ENCODE measurements at regions not wholly inside any gene's neighbourhood (a gene's known extent, or its start where the extent isn't known, plus 50 kb on each side); places are given as distances from the start of the nearest gene placed in this dataset.

DNA sequence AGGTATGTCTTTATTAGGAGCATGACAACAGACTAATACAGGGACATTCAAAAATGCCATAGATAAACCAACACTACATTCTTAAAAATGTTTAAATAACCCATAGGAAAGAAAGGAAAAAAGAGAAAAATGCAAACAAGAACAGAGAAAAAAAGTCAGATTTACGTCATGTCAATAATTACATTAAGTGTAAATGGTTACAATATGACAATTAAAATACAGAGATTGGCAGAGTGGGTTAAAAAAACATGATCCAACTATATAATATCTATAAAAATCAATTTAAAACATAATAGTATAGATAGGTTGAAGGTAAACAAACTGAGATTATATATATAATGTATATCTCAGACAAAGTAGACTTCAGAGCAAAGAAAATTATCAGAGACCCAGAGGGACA lies 255.8 kb downstream of the ANAPC1 start:
- TF ChIP-seq, protein P1, sequence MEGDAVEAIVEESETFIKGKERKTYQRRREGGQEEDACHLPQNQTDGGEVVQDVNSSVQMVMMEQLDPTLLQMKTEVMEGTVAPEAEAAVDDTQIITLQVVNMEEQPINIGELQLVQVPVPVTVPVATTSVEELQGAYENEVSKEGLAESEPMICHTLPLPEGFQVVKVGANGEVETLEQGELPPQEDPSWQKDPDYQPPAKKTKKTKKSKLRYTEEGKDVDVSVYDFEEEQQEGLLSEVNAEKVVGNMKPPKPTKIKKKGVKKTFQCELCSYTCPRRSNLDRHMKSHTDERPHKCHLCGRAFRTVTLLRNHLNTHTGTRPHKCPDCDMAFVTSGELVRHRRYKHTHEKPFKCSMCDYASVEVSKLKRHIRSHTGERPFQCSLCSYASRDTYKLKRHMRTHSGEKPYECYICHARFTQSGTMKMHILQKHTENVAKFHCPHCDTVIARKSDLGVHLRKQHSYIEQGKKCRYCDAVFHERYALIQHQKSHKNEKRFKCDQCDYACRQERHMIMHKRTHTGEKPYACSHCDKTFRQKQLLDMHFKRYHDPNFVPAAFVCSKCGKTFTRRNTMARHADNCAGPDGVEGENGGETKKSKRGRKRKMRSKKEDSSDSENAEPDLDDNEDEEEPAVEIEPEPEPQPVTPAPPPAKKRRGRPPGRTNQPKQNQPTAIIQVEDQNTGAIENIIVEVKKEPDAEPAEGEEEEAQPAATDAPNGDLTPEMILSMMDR (IDR thresholded peaks at IDR 0.05 in 4 of 5, conservative IDR thresholded peaks at IDR 0.05 in 1 of 5) = no peak
- no peak for TF ChIP-seq POLR2A (IDR thresholded peaks at IDR 0.05)
